Activated T-helper 2 cell treated with anti-CD3 and anti-CD28 coated beads, Interferon-gamma antibody, Interleukin-2, Interleukin-4, amounts not matched to agents 10 μg/mL and 5 μg/mL and 100 μg/mL, durations not matched to agents 14 hours and 24 hours and 36 hours (primary cell): ENCODE measurements at regions not wholly inside any gene's neighbourhood (a gene's known extent, or its start where the extent isn't known, plus 50 kb on each side); places are given as distances from the start of the nearest gene placed in this dataset.

Experiments used
- DNase-seq: peaks from one replicate; pipeline ENCODE4 v3.0.0; 2021; ENCODE audit warnings: low spot score
- H3K27ac Mint-ChIP-seq: one replicate; pipeline ENCODE4 v1.8.0; 2021; ENCODE audit warnings: mixed read lengths
- H3K27me3 Mint-ChIP-seq: one replicate; pipeline ENCODE4 v1.8.0; 2021; ENCODE audit warnings: low read depth, mixed read lengths
- H3K36me3 Mint-ChIP-seq: one replicate; pipeline ENCODE4 v1.8.0; 2021; ENCODE audit warnings: low read depth, mixed read lengths
- H3K4me1 Mint-ChIP-seq: one replicate; pipeline ENCODE4 v1.8.0; 2021; ENCODE audit warnings: low read depth, mixed read lengths
- H3K4me3 Mint-ChIP-seq: one replicate; pipeline ENCODE4 v1.8.0; 2021; ENCODE audit warnings: low read depth, mild to moderate bottlenecking, moderate library complexity, mixed read lengths
- H3K9me3 Mint-ChIP-seq: one replicate; pipeline ENCODE4 v1.8.0; 2021; ENCODE audit warnings: mixed read lengths
- intact Hi-C: fragments of 100-400 bp; cut with micrococcal nuclease; formaldehyde crosslinking; loops from one replicate; pipeline ENCODE4 v1.15.1; 2023

DNA sequence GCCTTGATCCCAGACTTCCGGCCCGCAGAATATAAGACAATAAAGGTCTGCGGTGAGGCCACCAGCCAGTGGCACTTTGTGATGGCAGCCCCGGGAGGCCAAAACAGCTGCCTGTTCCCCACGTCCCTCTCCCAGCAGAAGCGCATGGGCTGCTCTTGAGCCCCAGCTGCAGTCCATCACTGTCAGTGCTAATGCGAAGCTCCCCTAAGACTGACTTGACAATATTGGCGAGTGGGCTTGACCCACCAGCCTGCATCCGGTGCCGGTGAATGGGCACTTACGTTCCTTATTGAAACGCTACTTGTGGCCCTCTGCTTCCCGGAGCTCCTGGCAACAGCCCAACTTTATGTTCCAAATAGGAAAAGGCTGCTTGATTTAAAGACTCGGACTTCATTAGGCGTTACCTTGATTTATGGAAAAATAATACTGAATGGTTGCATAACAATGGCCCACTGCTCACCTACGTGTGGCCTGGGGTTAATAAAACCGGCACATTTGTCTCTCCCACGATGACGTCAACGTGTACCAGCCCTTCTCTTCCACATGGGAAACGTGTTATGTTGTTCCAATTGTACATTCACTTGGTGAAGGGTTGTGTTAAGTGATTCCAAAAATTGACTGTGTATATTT is 93.4 kb upstream of the SEPTIN5 start:
- intact Hi-C loops: no loop called here
- no peak for DNase-seq
- no peaks in the 10 kb centered on the region for H3K9me3 Mint-ChIP-seq
- H3K27ac Mint-ChIP-seq: no peak overlapping the region
- no peak overlapping the region for H3K4me3 Mint-ChIP-seq
- H3K27me3 Mint-ChIP-seq: no peaks in the 10 kb centered on the region
- H3K36me3 Mint-ChIP-seq: no peaks in the 10 kb centered on the region
- H3K4me1 Mint-ChIP-seq: peaks cover 18% of the 10 kb centered on the region

DNA sequence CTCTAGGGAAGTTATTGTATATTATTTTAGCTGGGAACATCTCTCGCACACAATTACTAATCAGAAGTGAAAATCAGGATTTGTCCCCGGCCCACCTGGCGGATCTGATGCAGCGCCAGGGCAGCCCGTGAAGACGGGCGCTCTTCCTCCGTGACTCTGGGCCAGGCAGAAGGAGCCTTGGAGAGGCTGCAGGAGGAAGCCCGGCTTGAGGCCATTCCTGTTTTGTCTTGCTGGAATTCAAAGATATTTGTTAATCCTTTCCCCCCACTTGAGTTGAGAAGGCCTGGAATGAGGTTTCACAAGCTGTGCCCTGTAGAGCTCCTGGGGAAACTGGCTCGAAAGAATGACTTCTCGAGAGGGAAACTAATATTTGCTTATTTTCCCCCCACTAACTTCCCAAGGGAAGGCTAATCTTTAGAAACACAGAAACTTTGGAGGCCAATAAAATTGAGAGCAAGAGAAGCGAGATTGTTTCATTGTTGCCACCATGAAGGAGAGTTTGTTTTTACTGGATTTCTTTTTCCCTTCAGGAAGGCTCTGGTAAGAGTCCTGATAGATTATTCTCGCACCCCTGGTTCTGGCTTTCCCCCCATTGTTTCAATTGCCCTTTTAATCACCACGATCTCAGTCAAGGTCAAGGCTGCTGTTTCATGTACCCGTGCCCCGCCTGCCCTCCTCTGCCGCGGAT is 92.8 kb upstream of the SEPTIN5 start:
- DNase-seq: no peak
- Mint-ChIP-seq H3K27ac (no peak overlapping the region), H3K36me3 (no peaks in the 10 kb centered on the region), H3K4me3 (no peak overlapping the region), H3K9me3 (no peaks in the 10 kb centered on the region), H3K4me1 (peaks cover 18% of the 10 kb centered on the region), H3K27me3 (no peaks in the 10 kb centered on the region)
- intact Hi-C loops: no loop called here

DNA sequence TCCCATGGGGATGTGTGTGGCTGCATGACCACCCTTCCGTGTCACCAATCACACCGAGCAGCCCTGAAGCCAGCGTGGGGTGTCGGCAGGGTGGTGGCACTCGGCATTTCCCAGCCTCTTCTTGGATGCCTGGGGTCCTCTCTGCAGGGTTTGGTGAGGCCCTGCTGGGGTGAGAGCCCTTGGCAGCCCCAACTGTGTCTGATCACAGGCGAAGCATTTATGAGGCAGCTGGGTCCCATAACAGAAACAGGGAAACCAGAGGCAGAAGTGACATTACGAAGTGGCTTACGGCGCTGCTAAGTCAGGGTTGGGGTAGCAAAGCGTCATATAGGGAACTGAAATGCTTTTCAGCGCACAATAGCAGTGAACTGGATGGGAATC is 92.3 kb upstream of the SEPTIN5 start:
- Mint-ChIP-seq H3K9me3 (no peaks in the 10 kb centered on the region), H3K4me3 (no peak overlapping the region), H3K4me1 (peaks cover 18% of the 10 kb centered on the region), H3K27me3 (no peaks in the 10 kb centered on the region), H3K27ac (no peak overlapping the region), H3K36me3 (no peaks in the 10 kb centered on the region)
- DNase-seq: no peak
- intact Hi-C loops: no loop called here

DNA sequence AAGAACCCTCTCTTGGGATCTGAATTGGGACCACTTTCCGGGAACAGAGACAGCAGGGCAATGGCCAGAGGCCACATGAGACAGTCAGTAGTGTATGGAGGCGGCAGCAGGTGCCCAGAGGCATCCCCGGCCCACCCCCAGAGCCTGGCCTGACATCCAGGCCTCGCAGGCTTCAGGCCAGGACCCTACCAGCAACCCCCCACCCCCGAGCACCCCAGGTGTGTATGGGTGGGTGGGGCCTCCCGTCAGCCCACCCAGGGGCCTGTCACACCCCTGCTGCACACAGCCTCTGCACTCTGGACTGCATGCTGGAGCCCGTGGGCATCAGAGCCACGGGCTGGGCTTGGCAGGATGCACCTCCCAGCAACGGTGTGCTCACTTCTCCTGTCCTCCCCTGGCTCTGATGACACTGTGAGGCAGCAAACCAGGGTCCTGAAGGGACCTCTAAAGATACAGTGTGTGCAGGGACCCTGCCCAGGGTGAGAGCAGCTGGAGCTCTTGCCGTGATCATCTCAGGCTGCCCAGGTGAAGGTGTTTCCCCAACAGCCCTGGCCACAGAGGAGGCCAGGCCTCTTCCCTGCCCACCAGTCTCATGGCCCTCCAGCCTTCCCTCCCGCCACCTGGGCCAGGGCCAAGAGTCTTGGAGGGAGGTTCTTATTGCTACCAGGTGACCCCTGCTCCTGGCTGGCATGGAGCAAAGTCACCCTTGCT is 88.8 kb upstream of the SEPTIN5 start:
- H3K27ac Mint-ChIP-seq: no peak overlapping the region
- no peaks in the 10 kb centered on the region for H3K9me3 Mint-ChIP-seq
- DNase-seq: no peak
- intact Hi-C loops: no loop called here
- H3K4me1 Mint-ChIP-seq: peaks cover 2% of the 10 kb centered on the region
- no peaks in the 10 kb centered on the region for H3K36me3 Mint-ChIP-seq
- no peak overlapping the region for H3K4me3 Mint-ChIP-seq
- H3K27me3 Mint-ChIP-seq: no peaks in the 10 kb centered on the region

DNA sequence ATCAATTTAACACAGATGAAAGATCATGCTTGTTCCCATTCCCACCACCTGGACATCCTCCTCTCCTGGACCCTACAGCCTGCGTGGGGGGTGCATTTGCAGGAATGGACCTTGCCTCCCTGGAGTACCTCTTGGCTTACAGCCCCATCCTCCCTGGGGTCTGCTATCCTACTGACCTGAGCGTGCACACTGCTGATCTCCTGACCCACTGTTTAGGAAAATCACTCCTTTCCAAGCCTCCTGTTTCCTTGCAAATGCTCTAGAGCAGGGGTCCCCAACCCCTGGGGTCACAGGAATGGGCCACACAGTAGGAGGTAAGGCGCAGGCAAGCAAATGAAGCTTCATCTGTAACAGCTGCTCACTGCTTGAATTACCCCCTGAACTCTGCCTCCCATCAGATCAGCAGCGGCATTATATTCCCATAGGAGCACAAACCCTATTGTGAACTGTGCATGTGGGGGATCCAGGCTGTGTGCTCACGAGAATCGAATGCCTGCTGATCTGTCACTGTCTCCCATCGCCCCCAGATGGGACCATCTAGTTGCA is 88.2 kb upstream of the SEPTIN5 start:
- Mint-ChIP-seq H3K27ac (no peak overlapping the region), H3K4me1 (peaks cover 2% of the 10 kb centered on the region), H3K9me3 (no peaks in the 10 kb centered on the region), H3K36me3 (no peaks in the 10 kb centered on the region), H3K4me3 (no peak overlapping the region), H3K27me3 (no peaks in the 10 kb centered on the region)
- intact Hi-C loops: no loop called here
- DNase-seq: no peak

DNA sequence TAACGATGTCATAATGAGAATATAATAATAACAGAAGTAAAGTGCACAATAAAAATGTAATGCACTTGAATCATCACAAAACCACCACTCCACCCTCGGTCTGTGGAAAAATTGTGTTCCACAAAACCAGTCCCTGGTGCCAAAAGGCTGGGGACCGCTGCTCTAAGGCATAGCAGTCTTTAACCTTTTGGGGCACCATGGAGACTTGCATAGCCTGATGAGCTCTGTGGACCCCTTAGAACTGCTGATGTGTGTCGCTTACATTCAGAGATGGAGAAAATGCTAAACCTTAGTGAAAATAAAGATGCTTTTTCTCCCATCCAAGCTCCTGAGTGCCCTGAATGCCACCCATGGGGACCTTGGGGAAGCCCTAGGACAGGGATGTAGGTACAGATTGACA is 87.6 kb upstream of the SEPTIN5 start:
- no peaks in the 10 kb centered on the region for H3K36me3 Mint-ChIP-seq
- H3K27me3 Mint-ChIP-seq: no peaks in the 10 kb centered on the region
- no peaks in the 10 kb centered on the region for H3K9me3 Mint-ChIP-seq

DNA sequence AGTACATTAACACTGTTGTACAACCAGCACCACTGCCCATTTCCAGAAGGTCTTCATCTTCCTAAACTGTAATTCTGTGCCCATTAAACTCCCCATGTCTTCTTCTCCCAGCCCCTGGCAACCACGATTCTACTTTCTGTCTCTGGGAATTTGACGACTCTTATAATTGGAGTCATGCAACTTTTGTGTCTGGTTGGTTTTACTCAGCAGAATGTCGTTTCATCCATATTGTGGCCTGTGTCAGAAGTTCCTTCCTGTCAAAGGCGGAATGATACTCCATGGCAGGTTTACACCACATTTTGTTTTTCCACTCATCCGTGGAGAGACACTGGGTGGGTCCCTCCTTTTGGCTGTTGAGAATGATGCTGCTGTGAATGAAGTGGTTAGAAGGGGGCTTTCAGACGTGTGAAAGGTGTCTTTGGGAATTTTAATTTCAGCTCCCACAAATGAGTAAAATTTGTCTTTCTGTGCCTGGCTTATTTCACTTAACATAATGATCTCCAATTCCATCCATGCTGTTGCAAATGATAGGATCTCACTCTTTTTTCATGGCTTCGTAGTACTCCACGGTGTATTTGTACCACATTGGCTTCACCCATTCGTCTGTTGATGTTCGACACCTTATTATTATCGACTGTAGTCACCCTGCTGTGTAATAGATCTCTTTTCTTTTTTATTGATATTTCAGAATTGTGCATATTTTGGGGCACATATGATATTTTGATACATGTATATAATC is 86.1 kb upstream of the SEPTIN5 start:
- intact Hi-C loops: no loop called here

More for the DNA sequence above, 87.6 kb upstream of the SEPTIN5 start:
- Mint-ChIP-seq H3K4me3 (no peak overlapping the region), H3K27ac (no peak overlapping the region), H3K4me1 (peaks cover 2% of the 10 kb centered on the region)
- intact Hi-C loops: no loop called here
- DNase-seq: no peak

DNA sequence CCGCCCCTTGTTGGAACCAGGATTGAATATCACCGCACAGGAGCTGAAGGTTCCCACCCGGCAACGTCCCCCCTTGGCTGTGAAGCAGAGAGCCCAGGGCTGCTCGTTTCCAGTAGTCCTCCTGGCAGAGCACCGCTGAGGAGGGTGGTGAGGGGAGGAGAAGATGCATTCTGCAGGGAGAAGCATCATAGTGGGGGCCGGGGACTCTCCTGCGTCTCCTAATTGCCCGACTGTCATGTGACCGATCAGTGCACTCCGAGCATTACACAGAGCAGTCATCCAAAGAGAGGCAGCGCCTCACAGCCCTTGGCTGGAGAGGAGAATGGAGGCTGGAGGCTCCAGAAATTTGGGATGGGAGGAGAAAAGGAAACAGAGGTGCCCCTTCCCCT is 85.0 kb upstream of the SEPTIN5 start:
- no peak overlapping the region for H3K27ac Mint-ChIP-seq
- DNase-seq: no peak
- no peaks in the 10 kb centered on the region for H3K9me3 Mint-ChIP-seq
- no peak overlapping the region for H3K4me3 Mint-ChIP-seq
- peaks cover 2% of the 10 kb centered on the region for H3K4me1 Mint-ChIP-seq
- intact Hi-C loops: no loop called here
- H3K27me3 Mint-ChIP-seq: peaks cover 5% of the 10 kb centered on the region
- H3K36me3 Mint-ChIP-seq: no peaks in the 10 kb centered on the region

More for the DNA sequence above, 86.1 kb upstream of the SEPTIN5 start:
- Mint-ChIP-seq H3K36me3 (no peaks in the 10 kb centered on the region), H3K27ac (no peak overlapping the region), H3K27me3 (peaks cover 5% of the 10 kb centered on the region), H3K4me3 (no peak overlapping the region), H3K9me3 (no peaks in the 10 kb centered on the region), H3K4me1 (peaks cover 2% of the 10 kb centered on the region)
- DNase-seq: no peak

DNA sequence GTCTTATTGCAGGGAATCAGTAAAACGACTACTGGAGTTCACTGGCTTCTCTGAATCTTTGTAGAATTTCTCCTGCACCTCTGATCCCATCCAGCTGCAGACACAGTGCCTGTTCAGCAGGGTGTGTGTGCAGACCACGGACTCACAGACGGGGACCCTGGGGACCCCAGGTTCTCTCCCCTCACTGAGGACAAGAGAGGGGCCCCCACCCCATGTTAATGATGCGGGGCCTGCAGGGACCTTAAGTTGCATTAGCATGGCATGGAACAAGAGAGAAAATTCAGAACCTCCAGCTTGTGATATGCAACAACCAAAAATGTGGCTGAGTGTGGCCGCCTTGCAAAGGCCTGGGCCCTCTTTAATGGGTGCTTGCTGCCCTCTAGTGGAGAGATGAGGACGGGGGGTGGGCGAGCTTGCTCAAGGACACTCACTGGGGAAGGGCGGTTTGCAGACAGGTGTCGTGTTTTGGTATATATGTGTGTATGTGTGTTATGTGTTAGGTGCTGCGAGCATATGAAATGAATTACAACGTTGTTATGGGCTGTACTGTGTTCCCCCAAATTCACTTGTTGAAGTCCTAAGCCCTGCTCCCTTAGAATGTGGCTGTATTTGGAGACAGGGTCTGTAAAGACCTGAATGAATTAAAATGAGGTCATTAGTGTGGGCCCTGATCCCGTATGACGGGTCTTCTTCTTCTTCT is 84.4 kb upstream of the SEPTIN5 start:
- H3K36me3 Mint-ChIP-seq: no peaks in the 10 kb centered on the region
- intact Hi-C loops: loop anchor here (1.0 to 10.0 kb wide), 4 partner anchors 105 to 486 kb away; partner anchors contain the start of genes CDC45, CLDN5, ESS2 and UFD1
- no peaks in the 10 kb centered on the region for H3K9me3 Mint-ChIP-seq
- no peak overlapping the region for H3K27ac Mint-ChIP-seq
- no peak overlapping the region for H3K4me3 Mint-ChIP-seq
- peaks cover 2% of the 10 kb centered on the region for H3K4me1 Mint-ChIP-seq
- H3K27me3 Mint-ChIP-seq: peaks cover 5% of the 10 kb centered on the region
- DNase-seq: peak; percentile 70

DNA sequence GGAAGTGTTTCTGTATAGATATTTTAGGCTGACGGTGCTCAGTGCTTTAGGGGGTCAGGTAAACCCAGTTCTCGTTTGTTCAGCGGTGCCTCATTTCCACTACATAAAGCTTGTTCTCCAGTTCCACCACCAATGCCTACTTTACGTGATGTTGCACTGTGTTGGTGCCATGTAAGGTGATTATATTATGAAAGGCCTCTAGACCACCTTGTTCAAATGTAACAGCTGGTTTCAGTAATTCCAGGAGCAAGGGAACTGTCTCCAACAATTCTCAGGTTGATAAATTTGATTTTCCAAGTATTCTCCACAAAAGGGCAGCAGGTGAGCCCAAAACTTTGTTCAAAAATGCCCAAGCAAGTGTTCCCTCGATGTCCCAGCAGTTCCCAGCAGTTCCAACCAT is 83.7 kb upstream of the SEPTIN5 start:
- Mint-ChIP-seq H3K27me3 (peaks cover 5% of the 10 kb centered on the region), H3K9me3 (no peaks in the 10 kb centered on the region), H3K36me3 (no peaks in the 10 kb centered on the region), H3K4me3 (no peak overlapping the region), H3K4me1 (peaks cover 2% of the 10 kb centered on the region), H3K27ac (no peak overlapping the region)
- intact Hi-C loops: loop anchor here (1.0 to 10.0 kb wide), 4 partner anchors 106 to 486 kb away; partner anchors contain the start of genes CDC45, CLDN5, ESS2 and UFD1
- no peak for DNase-seq

DNA sequence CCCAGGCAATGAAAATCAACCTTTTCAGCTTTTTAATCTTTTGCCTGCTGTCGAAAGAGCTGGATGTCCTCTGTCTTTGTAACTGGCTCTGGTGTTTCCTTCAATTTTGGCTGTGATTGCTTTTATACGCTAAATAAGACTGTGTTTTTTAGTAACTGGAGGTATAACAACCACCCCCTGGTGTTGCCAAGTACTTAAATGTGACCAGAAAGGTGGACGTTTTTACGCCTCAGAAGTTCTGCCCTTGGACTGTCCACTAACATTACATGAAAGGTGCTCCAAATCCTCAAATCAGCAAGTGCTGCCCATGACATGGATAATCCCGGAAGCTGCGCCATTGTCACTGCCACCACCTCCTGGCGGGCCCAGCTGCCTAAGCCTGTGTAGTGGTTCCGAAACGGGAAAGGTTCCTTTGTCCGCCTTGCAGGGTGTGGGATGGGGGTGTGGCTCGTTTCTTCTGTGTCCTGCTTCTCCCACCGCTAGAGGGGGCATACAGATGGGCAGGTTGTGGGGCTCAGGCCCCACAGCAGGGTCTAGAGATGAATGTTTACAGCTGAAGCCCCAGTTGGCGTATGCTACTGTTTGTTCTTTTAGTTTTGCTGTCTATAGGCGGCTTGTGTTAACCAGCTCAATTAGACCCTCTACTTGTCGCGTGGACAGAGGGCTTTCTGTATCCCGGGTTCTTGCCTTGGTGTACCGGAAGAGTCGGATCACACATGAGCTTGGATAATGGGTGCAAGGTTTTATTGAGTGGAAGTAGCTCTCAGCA is 82.2 kb upstream of the SEPTIN5 start:
- no peak overlapping the region for H3K27ac Mint-ChIP-seq
- intact Hi-C loops: loop anchor here (2.0 to 10.0 kb wide), 3 partner anchors 107 to 153 kb away; partner anchors contain the start of genes CDC45, CLDN5 and UFD1
- H3K9me3 Mint-ChIP-seq: no peaks in the 10 kb centered on the region
- H3K27me3 Mint-ChIP-seq: peaks cover 5% of the 10 kb centered on the region
- H3K4me3 Mint-ChIP-seq: no peak overlapping the region
- H3K36me3 Mint-ChIP-seq: no peaks in the 10 kb centered on the region
- H3K4me1 Mint-ChIP-seq: peaks cover 2% of the 10 kb centered on the region
- DNase-seq: no peak
